ENCODE measurements at regions not wholly inside any gene's neighbourhood (a gene's known extent, or its start where the extent isn't known, plus 50 kb on each side); places are given as distances from the start of the nearest gene placed in this dataset.
"Not testable (repeated sequence)": the region's sequence is repeated elsewhere in the genome, so short reads cannot be mapped to it uniquely, and the experiment has no call there.

GRCh38 chr5:77866198-77866597 lies 90.1 kb upstream of the TBCA start:
- FAIRE-seq = no peak
- DNase-seq (ENCODE audit: insufficient read length) = no peak
- TF ChIP-seq POLR2A (IDR thresholded peaks at IDR 0.05; ENCODE audit: low read depth, low read length) = no peak
- no peak for TF ChIP-seq POLR2AphosphoS5 (IDR thresholded peaks at IDR 0.05; ENCODE audit: low read depth, low read length)
- no peak for TF ChIP-seq TAF1 (IDR thresholded peaks at IDR 0.05; ENCODE audit: borderline replicate concordance, low read depth, low read length)

- TF ChIP-seq POLR2AphosphoS5 (IDR thresholded peaks at IDR 0.05; ENCODE audit: low read depth, low read length) (no peak), POLR2A (IDR thresholded peaks at IDR 0.05; ENCODE audit: low read depth, low read length) (no peak), TAF1 (IDR thresholded peaks at IDR 0.05; ENCODE audit: borderline replicate concordance, low read depth, low read length) (no peak)
- DNase-seq (ENCODE audit: insufficient read length) (no peak), FAIRE-seq (no peak)
Observed at GRCh38 chr5:77864997-77865396, 88.9 kb upstream of the TBCA start.

- FAIRE-seq = no peak
- TF ChIP-seq TAF1 (IDR thresholded peaks at IDR 0.05; ENCODE audit: borderline replicate concordance, low read depth, low read length) (no peak), POLR2A (IDR thresholded peaks at IDR 0.05; ENCODE audit: low read depth, low read length) (no peak), POLR2AphosphoS5 (IDR thresholded peaks at IDR 0.05; ENCODE audit: low read depth, low read length) (no peak)
- no peak for DNase-seq (ENCODE audit: insufficient read length)
Observed at GRCh38 chr5:77863181-77863580, 87.0 kb upstream of the TBCA start.

GRCh38 chr5:77861576-77861975 lies 85.4 kb upstream of the TBCA start:
- FAIRE-seq (no peak), DNase-seq (ENCODE audit: insufficient read length) (no peak)
- TF ChIP-seq TAF1 (IDR thresholded peaks at IDR 0.05; ENCODE audit: borderline replicate concordance, low read depth, low read length) = no peak

- DNase-seq (ENCODE audit: insufficient read length) = no peak
- no peak for TF ChIP-seq POLR2AphosphoS5 (IDR thresholded peaks at IDR 0.05; ENCODE audit: low read depth, low read length)
- TF ChIP-seq POLR2A (IDR thresholded peaks at IDR 0.05; ENCODE audit: low read depth, low read length) = no peak
- no peak for TF ChIP-seq TAF1 (IDR thresholded peaks at IDR 0.05; ENCODE audit: borderline replicate concordance, low read depth, low read length)
- FAIRE-seq = no peak
Observed at GRCh38 chr5:77859306-77859705, 83.2 kb upstream of the TBCA start.

GRCh38 chr5:77858678-77859077 lies 82.5 kb upstream of the TBCA start:
- not testable (repeated sequence) for FAIRE-seq

GRCh38 chr5:77855369-77855768 lies 79.2 kb upstream of the TBCA start:
- TF ChIP-seq TAF1 (IDR thresholded peaks at IDR 0.05; ENCODE audit: borderline replicate concordance, low read depth, low read length) (no peak), POLR2A (IDR thresholded peaks at IDR 0.05; ENCODE audit: low read depth, low read length) (no peak), POLR2AphosphoS5 (IDR thresholded peaks at IDR 0.05; ENCODE audit: low read depth, low read length) (no peak)
- no peak for DNase-seq (ENCODE audit: insufficient read length)
- no peak for FAIRE-seq

More at GRCh38 chr5:77858678-77859077, 82.5 kb upstream of the TBCA start:
- DNase-seq (ENCODE audit: insufficient read length) = not testable (repeated sequence)

GRCh38 chr5:77853353-77853907 lies 77.3 kb upstream of the TBCA start:
- peak; percentile 30 for FAIRE-seq

GRCh38 chr5:77852514-77853352 lies 76.6 kb upstream of the TBCA start:
- no peak for TF ChIP-seq POLR2AphosphoS5 (IDR thresholded peaks at IDR 0.05; ENCODE audit: low read depth, low read length)
- no peak for TF ChIP-seq TAF1 (IDR thresholded peaks at IDR 0.05; ENCODE audit: borderline replicate concordance, low read depth, low read length)
- TF ChIP-seq POLR2A (IDR thresholded peaks at IDR 0.05; ENCODE audit: low read depth, low read length) = peak; percentile 29; the same call in 1 of the 2 replicates
- peak; percentile 92 for FAIRE-seq
- DNase-seq (ENCODE audit: insufficient read length) = peak; percentile 59

More at GRCh38 chr5:77853353-77853907, 77.3 kb upstream of the TBCA start:
- no peak for DNase-seq (ENCODE audit: insufficient read length)
- TF ChIP-seq POLR2AphosphoS5 (IDR thresholded peaks at IDR 0.05; ENCODE audit: low read depth, low read length) (no peak), TAF1 (IDR thresholded peaks at IDR 0.05; ENCODE audit: borderline replicate concordance, low read depth, low read length) (no peak), POLR2A (IDR thresholded peaks at IDR 0.05; ENCODE audit: low read depth, low read length) (no peak)

- DNase-seq (ENCODE audit: insufficient read length) (no peak), FAIRE-seq (peak; percentile 44)
- TF ChIP-seq TAF1 (IDR thresholded peaks at IDR 0.05; ENCODE audit: borderline replicate concordance, low read depth, low read length) = no peak
- TF ChIP-seq POLR2AphosphoS5 (IDR thresholded peaks at IDR 0.05; ENCODE audit: low read depth, low read length) = no peak
- no peak for TF ChIP-seq POLR2A (IDR thresholded peaks at IDR 0.05; ENCODE audit: low read depth, low read length)
Observed at GRCh38 chr5:77852068-77852513, 76.0 kb upstream of the TBCA start.

GRCh38 chr5:77851176-77852067 lies 75.3 kb upstream of the TBCA start:
- no peak for TF ChIP-seq TAF1 (IDR thresholded peaks at IDR 0.05; ENCODE audit: borderline replicate concordance, low read depth, low read length)
- DNase-seq (ENCODE audit: insufficient read length) (peak; percentile 40), FAIRE-seq (no peak)

All from GM12892 (cell line).